Astrocyte of the hippocampus (primary cell): ENCODE measurements at regions not wholly inside any gene's neighbourhood (a gene's known extent, or its start where the extent isn't known, plus 50 kb on each side); places are given as distances from the start of the nearest gene placed in this dataset.

Experiments
- DNase-seq: peaks from one replicate; pipeline ENCODE4 v3.0.0; 2011; ENCODE audit warnings: low read depth, low spot score

DNA sequence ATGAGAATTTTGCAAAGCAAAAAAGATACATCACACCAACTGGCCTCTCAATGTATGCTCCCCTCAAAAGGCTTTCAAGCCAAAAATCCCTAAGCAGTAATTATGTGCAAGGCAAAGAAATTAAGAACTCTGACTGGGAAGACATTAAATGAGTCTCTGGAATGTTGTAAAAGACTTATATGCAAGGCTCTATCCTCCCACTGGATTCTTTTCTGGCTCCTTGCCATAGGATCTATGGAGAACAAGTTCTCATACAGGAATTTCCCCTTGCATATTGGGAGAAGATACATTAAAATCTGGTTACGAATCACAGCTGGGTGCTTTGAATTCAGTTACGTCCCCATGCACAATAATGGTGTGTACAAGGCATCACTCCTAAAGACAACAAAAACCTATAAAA lies 73.4 kb upstream of the ATL2 start:
- no peak for DNase-seq

- DNase-seq: no peak
These were observed 71.8 kb upstream of the ATL2 start for GRCh38 chr2:38448692-38449410.

GRCh38 chr2:38446906-38447561 lies 70.0 kb upstream of the ATL2 start:
- no peak for DNase-seq

GRCh38 chr2:38446418-38446817 lies 69.3 kb upstream of the ATL2 start:
- no peak for DNase-seq

DNA sequence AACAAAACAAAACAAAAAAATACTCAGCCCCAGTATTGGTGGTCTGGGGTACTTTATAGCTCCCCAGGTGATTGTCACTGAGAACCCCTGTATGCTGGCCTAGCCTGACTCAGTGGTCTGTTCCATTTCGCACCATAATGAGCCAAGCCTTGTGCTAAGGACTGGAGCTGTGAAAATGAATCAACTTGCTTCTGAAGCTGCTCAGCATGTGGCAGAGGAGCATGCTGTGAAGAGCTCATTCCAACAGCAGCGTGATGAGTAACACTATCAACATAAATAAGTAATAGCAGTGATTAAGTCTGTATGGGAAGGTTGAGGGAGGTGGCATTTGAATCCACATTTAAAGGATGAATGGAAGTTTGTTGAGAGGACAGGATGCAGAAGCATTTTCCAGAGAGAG lies 67.2 kb upstream of the ATL2 start:
- peak; percentile 63 for DNase-seq

DNA sequence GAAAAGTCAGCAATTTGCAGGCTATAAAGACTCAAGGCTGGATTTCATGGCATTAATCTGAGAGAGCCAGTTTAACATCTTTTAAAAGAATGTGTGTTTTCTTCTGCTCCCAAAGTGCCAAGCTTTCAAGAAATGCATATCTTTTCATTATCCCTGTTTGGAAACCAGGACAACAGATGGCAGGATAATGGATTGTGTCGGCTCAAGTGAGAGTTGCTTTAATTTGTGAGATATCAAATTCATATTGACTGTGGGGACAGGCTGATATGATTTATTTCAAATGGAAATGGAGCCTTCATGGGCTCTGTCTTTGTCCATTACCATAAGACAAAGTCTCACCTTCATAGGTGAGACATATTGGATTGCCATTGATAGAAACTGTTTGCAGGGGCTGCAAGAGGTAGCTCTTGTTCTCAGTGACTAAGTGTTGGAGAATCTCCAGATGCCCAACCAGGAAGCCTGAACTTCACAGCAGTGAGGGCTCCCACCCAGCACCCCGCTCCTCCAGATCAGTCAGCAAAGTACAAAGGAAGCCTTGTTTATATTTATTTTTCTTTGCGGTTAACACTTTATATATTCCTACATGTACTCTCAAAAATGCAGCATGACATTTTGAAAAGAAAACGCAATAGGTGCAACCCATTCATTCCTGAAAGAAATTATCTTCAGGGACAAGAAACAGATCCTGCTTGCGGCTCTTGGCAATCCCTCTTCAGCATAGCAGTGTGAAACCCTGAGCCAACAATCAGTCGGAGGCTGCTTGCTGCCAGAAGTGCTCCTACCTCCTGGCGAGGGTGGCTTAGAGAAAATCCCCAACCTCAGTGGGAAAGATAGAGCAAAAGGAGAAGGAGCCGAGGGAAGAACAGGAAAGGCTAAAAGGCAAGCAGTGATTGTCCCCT lies 65.8 kb upstream of the ATL2 start:
- DNase-seq: peak; percentile 92

DNA sequence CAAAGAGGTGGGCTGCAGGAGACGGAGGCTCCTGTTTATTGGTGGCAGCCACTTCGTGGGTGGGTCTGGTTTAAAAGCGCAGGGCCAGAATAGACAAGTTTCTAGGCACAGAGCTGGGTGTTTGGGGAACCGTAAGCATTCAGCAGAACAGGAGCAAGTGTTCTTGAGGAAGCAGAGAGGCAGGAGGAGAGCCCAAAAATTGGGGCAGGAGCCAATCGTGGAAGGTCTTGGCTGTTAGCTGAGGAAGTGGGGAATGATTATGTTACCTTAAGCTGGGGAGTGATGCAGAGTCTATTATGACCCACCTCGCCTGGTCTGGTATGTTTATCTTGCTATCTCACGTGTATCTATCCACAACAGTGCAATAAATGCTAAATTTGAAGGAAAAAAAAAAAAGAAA lies 64.3 kb upstream of the ATL2 start:
- no peak for DNase-seq

DNA sequence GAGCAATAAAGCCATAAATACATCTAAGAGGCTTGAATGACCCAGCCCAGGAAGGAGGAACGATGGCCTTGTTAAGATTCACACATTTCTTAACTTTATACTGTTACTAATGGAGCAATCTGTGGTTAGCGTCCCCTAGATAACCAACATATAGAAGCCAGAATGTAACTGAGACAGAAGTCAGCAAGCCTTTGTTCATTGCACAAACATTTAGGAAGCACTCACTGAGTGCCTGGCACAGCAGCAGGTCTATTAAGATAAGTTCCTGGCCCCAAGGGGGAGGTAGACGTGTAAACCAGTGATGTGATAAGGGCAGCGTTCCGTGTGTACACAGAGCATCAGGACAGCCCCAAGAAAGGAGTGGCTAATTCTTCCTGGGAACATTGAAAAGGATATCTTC lies 63.6 kb upstream of the ATL2 start:
- DNase-seq: no peak

- DNase-seq: no peak
These were observed 62.8 kb upstream of the ATL2 start for GRCh38 chr2:38439863-38440262.

- DNase-seq: no peak
These were observed 62.0 kb upstream of the ATL2 start for GRCh38 chr2:38438883-38439612.

- no peak for DNase-seq
These were observed 61.2 kb upstream of the ATL2 start for GRCh38 chr2:38438133-38438882.

GRCh38 chr2:38436227-38436664 lies 59.2 kb upstream of the ATL2 start:
- DNase-seq: no peak

- DNase-seq: no peak
These were observed 58.7 kb upstream of the ATL2 start for GRCh38 chr2:38435775-38436174.

DNA sequence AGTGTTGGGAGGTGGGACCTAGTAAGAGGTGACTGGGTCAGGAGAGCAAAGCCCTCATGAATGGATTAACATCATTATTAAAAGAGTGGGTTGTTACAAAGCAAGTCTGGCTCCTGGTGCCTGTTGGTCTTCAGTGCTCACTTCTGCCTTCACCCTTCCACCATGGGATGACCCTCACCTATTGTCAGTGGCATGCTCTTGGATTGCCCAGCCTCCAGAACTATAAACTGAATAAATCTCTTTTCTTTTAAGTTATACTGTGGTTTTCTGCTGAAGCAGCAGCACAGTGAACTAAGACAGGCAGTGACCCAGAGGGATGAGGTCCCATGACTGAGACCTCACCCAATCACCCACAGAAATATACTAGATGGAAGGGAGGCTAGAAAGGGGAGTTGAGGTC lies 57.5 kb upstream of the ATL2 start:
- DNase-seq: no peak

DNA sequence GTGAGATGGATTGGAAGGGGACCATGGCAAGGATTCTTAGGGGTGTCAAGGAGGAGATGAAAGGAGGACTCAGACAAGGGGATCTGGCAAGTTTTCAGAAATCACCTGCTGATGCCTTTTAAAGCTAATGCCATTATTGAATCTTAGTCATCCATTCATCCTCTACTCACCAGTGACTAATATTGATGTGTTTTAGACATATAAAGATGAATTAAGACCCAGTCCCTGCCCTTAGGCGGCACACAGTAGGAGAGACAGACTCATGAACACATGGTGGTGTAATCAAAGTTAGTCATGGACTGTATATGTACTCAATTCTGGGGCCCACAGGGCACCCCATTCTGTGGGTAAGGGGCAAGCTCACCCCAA lies 56.5 kb upstream of the ATL2 start:
- DNase-seq: no peak

GRCh38 chr2:38432820-38433606 lies 55.9 kb upstream of the ATL2 start:
- DNase-seq: no peak

GRCh38 chr2:38430597-38431207 lies 53.6 kb upstream of the ATL2 start:
- DNase-seq: no peak

DNA sequence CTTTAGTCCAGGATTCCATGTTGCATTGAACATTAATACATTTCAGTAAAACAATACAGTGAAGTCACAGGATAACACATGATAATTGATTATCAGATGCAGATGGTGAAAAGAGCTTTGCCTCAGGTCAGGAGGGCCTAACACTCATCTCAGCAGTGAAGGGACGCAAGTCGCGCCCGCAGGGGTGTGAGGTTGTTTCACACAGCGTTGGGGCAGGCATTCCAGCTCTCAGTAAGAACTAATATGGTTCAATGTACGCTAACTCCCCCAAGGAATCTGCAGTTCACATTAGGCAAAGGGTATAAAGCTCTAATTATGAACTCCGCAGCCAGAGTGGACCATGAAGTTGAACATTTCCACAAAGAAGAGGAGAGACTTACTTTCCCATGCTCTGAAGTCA lies 53.1 kb upstream of the ATL2 start:
- no peak for DNase-seq

- DNase-seq: no peak
These were observed 50.9 kb upstream of the ATL2 start for GRCh38 chr2:38427936-38428335.

GRCh38 chr2:38427054-38427453 lies 50.0 kb upstream of the ATL2 start:
- no peak for DNase-seq
